ENCODE measurements at regions not wholly inside any gene's neighbourhood (a gene's known extent, or its start where the extent isn't known, plus 50 kb on each side); places are given as distances from the start of the nearest gene placed in this dataset.

- H3K36me3 ChIP-seq = no peaks in the 10 kb centered on the region
- no peak overlapping the region for H3K4me3 ChIP-seq
- no peaks in the 10 kb centered on the region for H3K27me3 ChIP-seq
- H3K27ac ChIP-seq = no peak overlapping the region
- no peak for TF ChIP-seq CTCF (IDR thresholded peaks at IDR 0.05)
- intact Hi-C loops (cut with DNase I) = no loop called here
- no peaks in the 10 kb centered on the region for H3K4me1 ChIP-seq
- DNase-seq (ENCODE audit: low spot score in 2 of 2) = no peak
- no peaks in the 10 kb centered on the region for H3K9me3 ChIP-seq
Observed at GRCh38 chr2:57386305-57386704, 660.3 kb upstream of the VRK2 start.

GRCh38 chr2:57396355-57397098 lies 650.1 kb upstream of the VRK2 start:
- TF ChIP-seq CTCF (IDR thresholded peaks at IDR 0.05) = no peak
- Histone ChIP-seq H3K36me3 (no peaks in the 10 kb centered on the region), H3K27ac (no peak overlapping the region), H3K27me3 (no peaks in the 10 kb centered on the region), H3K4me3 (no peak overlapping the region), H3K9me3 (no peaks in the 10 kb centered on the region), H3K4me1 (no peaks in the 10 kb centered on the region)
- DNase-seq (ENCODE audit: low spot score in 2 of 2) = no peak
- intact Hi-C loops (cut with DNase I) = no loop called here

- no peak for TF ChIP-seq CTCF (IDR thresholded peaks at IDR 0.05)
- H3K4me1 ChIP-seq = no peaks in the 10 kb centered on the region
- intact Hi-C loops (cut with DNase I) = no loop called here
- no peaks in the 10 kb centered on the region for H3K36me3 ChIP-seq
- no peaks in the 10 kb centered on the region for H3K27me3 ChIP-seq
- no peak overlapping the region for H3K27ac ChIP-seq
- H3K4me3 ChIP-seq = no peak overlapping the region
- DNase-seq (ENCODE audit: low spot score in 2 of 2) = no peak
- H3K9me3 ChIP-seq = no peaks in the 10 kb centered on the region
Observed at GRCh38 chr2:57397550-57398360, 648.9 kb upstream of the VRK2 start.

GRCh38 chr2:57399057-57399456 lies 647.5 kb upstream of the VRK2 start:
- no peaks in the 10 kb centered on the region for H3K4me1 ChIP-seq
- no peak for TF ChIP-seq CTCF (IDR thresholded peaks at IDR 0.05)
- H3K36me3 ChIP-seq = no peaks in the 10 kb centered on the region
- no peaks in the 10 kb centered on the region for H3K9me3 ChIP-seq
- DNase-seq (ENCODE audit: low spot score in 2 of 2) = no peak
- no peak overlapping the region for H3K4me3 ChIP-seq
- intact Hi-C loops (cut with DNase I) = no loop called here
- H3K27me3 ChIP-seq = no peaks in the 10 kb centered on the region
- H3K27ac ChIP-seq = no peak overlapping the region

GRCh38 chr2:57402096-57402495 lies 644.5 kb upstream of the VRK2 start:
- intact Hi-C loops (cut with DNase I) = no loop called here
- Histone ChIP-seq H3K9me3 (no peaks in the 10 kb centered on the region), H3K36me3 (no peaks in the 10 kb centered on the region), H3K4me3 (no peak overlapping the region), H3K27ac (no peak overlapping the region), H3K27me3 (no peaks in the 10 kb centered on the region), H3K4me1 (no peaks in the 10 kb centered on the region)
- TF ChIP-seq CTCF (IDR thresholded peaks at IDR 0.05) = no peak
- DNase-seq (ENCODE audit: low spot score in 2 of 2) = no peak
